ENCODE measurements at regions not wholly inside any gene's neighbourhood (a gene's known extent, or its start where the extent isn't known, plus 50 kb on each side); places are given as distances from the start of the nearest gene placed in this dataset.

DNA sequence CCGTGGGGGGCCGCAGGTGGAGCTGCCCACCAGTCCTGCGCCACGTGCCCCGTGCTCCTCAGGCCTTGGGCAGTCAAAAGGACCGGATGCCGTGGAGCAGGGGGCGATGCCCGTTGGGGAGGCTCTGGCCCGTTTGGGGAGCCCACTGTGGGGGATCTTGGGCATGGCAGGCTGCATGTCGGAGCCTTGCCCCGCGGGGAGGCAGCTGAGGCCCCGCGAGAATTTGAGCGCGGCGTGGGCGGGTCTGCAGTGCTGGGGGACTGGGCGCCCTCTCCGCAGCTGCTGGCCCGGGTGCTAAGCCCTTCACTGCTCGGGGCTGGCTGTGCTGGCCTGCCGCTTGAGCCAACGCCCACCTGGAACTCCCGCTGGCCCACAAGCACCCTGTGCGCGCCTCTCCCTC, 445.6 kb upstream of the EDIL3 start:
- no peak overlapping the region for H2BK12ac ChIP-seq (ENCODE audit: low read length)
- no peak overlapping the region for H3K9ac ChIP-seq (ENCODE audit: low read depth, low read length, poor library complexity)
- H3K36me3 ChIP-seq (replicated peaks in 1 of 2; ENCODE audit: control insufficient read depth in 2 of 2, insufficient read depth in 2 of 2, low read length in 2 of 2): no peaks in the 10 kb centered on the region
- H2BK5ac ChIP-seq (ENCODE audit: low read length): no peak overlapping the region
- H3K4me3 ChIP-seq (ENCODE audit: low read length in 2 of 2): peak overlapping the region in 1 of 2 donors; percentile 41
- peaks cover 0 to 2% of the 10 kb centered on the region in 2 donors for H3K9me3 ChIP-seq (replicated peaks in 1 of 2; ENCODE audit: control insufficient read depth in 2 of 2, insufficient read depth in 1 of 2, low read depth in 1 of 2, low read length in 2 of 2)
- no peak overlapping the region for H3K14ac ChIP-seq (ENCODE audit: low read length)
- DNase-seq (ENCODE audit: low spot score): no peak
- no peaks in the 10 kb centered on the region for H3K79me1 ChIP-seq (ENCODE audit: low read depth, low read length)
- H4K8ac ChIP-seq (ENCODE audit: low read depth, low read length): no peak overlapping the region
- no peak overlapping the region for H2AFZ ChIP-seq (ENCODE audit: low read length)
- H3K23ac ChIP-seq (ENCODE audit: low read depth, low read length, poor library complexity): no peak overlapping the region
- H3K27ac ChIP-seq (replicated peaks; ENCODE audit: low read length): no peak overlapping the region
- no peak overlapping the region for H4K91ac ChIP-seq (ENCODE audit: low read depth, low read length, poor library complexity)
- no peaks in the 10 kb centered on the region for H3K27me3 ChIP-seq (ENCODE audit: control insufficient read depth in 3 of 3, insufficient read depth in 3 of 3, low read depth in 1 of 3, low read length in 3 of 3)
- WGBS, 2 donors (ENCODE audit: extremely low coverage in 2 of 2, insufficient read length in 2 of 2, insufficient replicate concordance in 1 of 2): no CpG with 5 or more reads among the region's 28 CpGs
- no peak overlapping the region for H2BK15ac ChIP-seq (ENCODE audit: low read length)
- H2BK120ac ChIP-seq (ENCODE audit: low read depth, low read length): no peak overlapping the region
- H3K4me2 ChIP-seq (ENCODE audit: insufficient read depth, low read length, poor library complexity, severe bottlenecking): no peak overlapping the region
- H3K4me1 ChIP-seq (ENCODE audit: control insufficient read depth in 2 of 2, insufficient read depth in 1 of 2, low read depth in 1 of 2, low read length in 2 of 2): no peaks in the 10 kb centered on the region
- no peak overlapping the region for H3K4ac ChIP-seq (ENCODE audit: low read length)
- H3K18ac ChIP-seq (ENCODE audit: low read length): no peak overlapping the region
- no peak overlapping the region for H2AK5ac ChIP-seq (ENCODE audit: low read depth, low read length)

DNA sequence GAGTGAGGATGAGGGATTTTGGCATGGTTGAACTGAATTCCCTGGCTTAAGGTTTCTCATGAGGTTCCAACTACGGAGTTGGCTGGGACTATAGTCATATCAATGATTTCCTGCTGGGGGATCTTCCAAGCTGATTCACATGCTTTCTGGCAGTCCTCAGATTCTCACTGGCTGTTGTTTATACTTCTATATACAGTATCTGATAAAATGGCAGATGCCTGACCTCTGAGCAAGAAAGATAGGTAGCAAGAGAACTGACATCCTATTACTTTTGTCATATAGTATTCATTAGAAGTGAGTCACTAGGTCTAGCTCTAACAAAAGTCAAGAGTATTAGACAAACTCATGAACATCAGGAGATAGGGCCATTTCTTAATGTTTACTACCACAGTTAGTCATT, 440.9 kb upstream of the EDIL3 start:
- WGBS, 2 donors (ENCODE audit: extremely low coverage in 2 of 2, insufficient read length in 2 of 2, insufficient replicate concordance in 1 of 2): no CpG with 5 or more reads among the region's 1 CpG
- no peaks in the 10 kb centered on the region for H3K27me3 ChIP-seq (ENCODE audit: control insufficient read depth in 3 of 3, insufficient read depth in 3 of 3, low read depth in 1 of 3, low read length in 3 of 3)

GRCh38 chr5:84821924-84822323, 437.2 kb upstream of the EDIL3 start:
- Histone ChIP-seq H3K4me2 (ENCODE audit: insufficient read depth, low read length, poor library complexity, severe bottlenecking) (no peak overlapping the region), H2BK15ac (ENCODE audit: low read length) (no peak overlapping the region), H3K9ac (ENCODE audit: low read depth, low read length, poor library complexity) (no peak overlapping the region), H2BK12ac (ENCODE audit: low read length) (no peak overlapping the region), H3K79me1 (ENCODE audit: low read depth, low read length) (no peaks in the 10 kb centered on the region), H4K91ac (ENCODE audit: low read depth, low read length, poor library complexity) (no peak overlapping the region), H3K9me3 (replicated peaks in 1 of 2; ENCODE audit: control insufficient read depth in 2 of 2, insufficient read depth in 1 of 2, low read depth in 1 of 2, low read length in 2 of 2) (no peaks in the 10 kb centered on the region), H3K27me3 (ENCODE audit: control insufficient read depth in 3 of 3, insufficient read depth in 3 of 3, low read depth in 1 of 3, low read length in 3 of 3) (no peaks in the 10 kb centered on the region), H3K27ac (replicated peaks; ENCODE audit: low read length) (no peak overlapping the region), H3K4me3 (ENCODE audit: low read length in 2 of 2) (no peak overlapping the region), H3K18ac (ENCODE audit: low read length) (no peak overlapping the region), H3K4me1 (ENCODE audit: control insufficient read depth in 2 of 2, insufficient read depth in 1 of 2, low read depth in 1 of 2, low read length in 2 of 2) (no peaks in the 10 kb centered on the region), H3K14ac (ENCODE audit: low read length) (no peak overlapping the region), H2AK5ac (ENCODE audit: low read depth, low read length) (no peak overlapping the region), H3K23ac (ENCODE audit: low read depth, low read length, poor library complexity) (no peak overlapping the region), H2BK5ac (ENCODE audit: low read length) (no peak overlapping the region), H3K36me3 (replicated peaks in 1 of 2; ENCODE audit: control insufficient read depth in 2 of 2, insufficient read depth in 2 of 2, low read length in 2 of 2) (no peaks in the 10 kb centered on the region), H2BK120ac (ENCODE audit: low read depth, low read length) (no peak overlapping the region), H3K4ac (ENCODE audit: low read length) (no peak overlapping the region), H4K8ac (ENCODE audit: low read depth, low read length) (no peak overlapping the region), H2AFZ (ENCODE audit: low read length) (no peak overlapping the region)
- DNase-seq (ENCODE audit: low spot score): no peak
- WGBS, 2 donors (ENCODE audit: extremely low coverage in 2 of 2, insufficient read length in 2 of 2, insufficient replicate concordance in 1 of 2): no CpG with 5 or more reads among the region's 3 CpGs

More for the DNA sequence above, 440.9 kb upstream of the EDIL3 start:
- H3K4me2 ChIP-seq (ENCODE audit: insufficient read depth, low read length, poor library complexity, severe bottlenecking): no peak overlapping the region
- no peak overlapping the region for H3K4ac ChIP-seq (ENCODE audit: low read length)
- H2BK120ac ChIP-seq (ENCODE audit: low read depth, low read length): no peak overlapping the region
- H3K23ac ChIP-seq (ENCODE audit: low read depth, low read length, poor library complexity): no peak overlapping the region
- no peak overlapping the region for H2AK5ac ChIP-seq (ENCODE audit: low read depth, low read length)
- H3K9ac ChIP-seq (ENCODE audit: low read depth, low read length, poor library complexity): no peak overlapping the region
- peaks cover 0 to 2% of the 10 kb centered on the region in 2 donors for H3K9me3 ChIP-seq (replicated peaks in 1 of 2; ENCODE audit: control insufficient read depth in 2 of 2, insufficient read depth in 1 of 2, low read depth in 1 of 2, low read length in 2 of 2)
- H3K18ac ChIP-seq (ENCODE audit: low read length): no peak overlapping the region
- no peaks in the 10 kb centered on the region for H3K36me3 ChIP-seq (replicated peaks in 1 of 2; ENCODE audit: control insufficient read depth in 2 of 2, insufficient read depth in 2 of 2, low read length in 2 of 2)
- no peak overlapping the region for H3K14ac ChIP-seq (ENCODE audit: low read length)
- no peak for DNase-seq (ENCODE audit: low spot score)
- H3K4me1 ChIP-seq (ENCODE audit: control insufficient read depth in 2 of 2, insufficient read depth in 1 of 2, low read depth in 1 of 2, low read length in 2 of 2): no peaks in the 10 kb centered on the region
- H3K4me3 ChIP-seq (ENCODE audit: low read length in 2 of 2): no peak overlapping the region
- H2BK15ac ChIP-seq (ENCODE audit: low read length): no peak overlapping the region
- H4K91ac ChIP-seq (ENCODE audit: low read depth, low read length, poor library complexity): no peak overlapping the region
- H4K8ac ChIP-seq (ENCODE audit: low read depth, low read length): no peak overlapping the region
- H2AFZ ChIP-seq (ENCODE audit: low read length): no peak overlapping the region
- H3K79me1 ChIP-seq (ENCODE audit: low read depth, low read length): no peaks in the 10 kb centered on the region
- no peak overlapping the region for H3K27ac ChIP-seq (replicated peaks; ENCODE audit: low read length)
- H2BK12ac ChIP-seq (ENCODE audit: low read length): no peak overlapping the region
- no peak overlapping the region for H2BK5ac ChIP-seq (ENCODE audit: low read length)

- no peak overlapping the region for H2BK12ac ChIP-seq (ENCODE audit: low read length)
- DNase-seq (ENCODE audit: low spot score): no peak
- H3K4ac ChIP-seq (ENCODE audit: low read length): no peak overlapping the region
- no peak overlapping the region for H3K9ac ChIP-seq (ENCODE audit: low read depth, low read length, poor library complexity)
- no peaks in the 10 kb centered on the region for H3K79me1 ChIP-seq (ENCODE audit: low read depth, low read length)
- no peak overlapping the region for H3K27ac ChIP-seq (replicated peaks; ENCODE audit: low read length)
- no peak overlapping the region for H3K18ac ChIP-seq (ENCODE audit: low read length)
- no peak overlapping the region for H4K8ac ChIP-seq (ENCODE audit: low read depth, low read length)
- no peak overlapping the region for H2AK5ac ChIP-seq (ENCODE audit: low read depth, low read length)
- no peaks in the 10 kb centered on the region for H3K27me3 ChIP-seq (ENCODE audit: control insufficient read depth in 3 of 3, insufficient read depth in 3 of 3, low read depth in 1 of 3, low read length in 3 of 3)
- no CpG with 5 or more reads among the region's 5 CpGs for WGBS, 2 donors (ENCODE audit: extremely low coverage in 2 of 2, insufficient read length in 2 of 2, insufficient replicate concordance in 1 of 2)
- no peak overlapping the region for H3K14ac ChIP-seq (ENCODE audit: low read length)
- H3K4me1 ChIP-seq (ENCODE audit: control insufficient read depth in 2 of 2, insufficient read depth in 1 of 2, low read depth in 1 of 2, low read length in 2 of 2): peaks cover 0 to 3% of the 10 kb centered on the region in 2 donors
- no peak overlapping the region for H2BK5ac ChIP-seq (ENCODE audit: low read length)
- H2BK15ac ChIP-seq (ENCODE audit: low read length): no peak overlapping the region
- no peak overlapping the region for H2BK120ac ChIP-seq (ENCODE audit: low read depth, low read length)
- H3K4me2 ChIP-seq (ENCODE audit: insufficient read depth, low read length, poor library complexity, severe bottlenecking): no peak overlapping the region
- H3K36me3 ChIP-seq (replicated peaks in 1 of 2; ENCODE audit: control insufficient read depth in 2 of 2, insufficient read depth in 2 of 2, low read length in 2 of 2): no peaks in the 10 kb centered on the region
- no peak overlapping the region for H3K23ac ChIP-seq (ENCODE audit: low read depth, low read length, poor library complexity)
- H4K91ac ChIP-seq (ENCODE audit: low read depth, low read length, poor library complexity): no peak overlapping the region
- H3K9me3 ChIP-seq (replicated peaks in 1 of 2; ENCODE audit: control insufficient read depth in 2 of 2, insufficient read depth in 1 of 2, low read depth in 1 of 2, low read length in 2 of 2): no peaks in the 10 kb centered on the region
- H3K4me3 ChIP-seq (ENCODE audit: low read length in 2 of 2): no peak overlapping the region
- no peak overlapping the region for H2AFZ ChIP-seq (ENCODE audit: low read length)
Measured at GRCh38 chr5:84817953-84818352, 433.3 kb upstream of the EDIL3 start.
